Fibroblast of mammary gland (primary cell): ENCODE measurements at regions not wholly inside any gene's neighbourhood (a gene's known extent, or its start where the extent isn't known, plus 50 kb on each side); places are given as distances from the start of the nearest gene placed in this dataset.

Experiments
- DNase-seq: peaks from one replicate; pipeline ENCODE4 v3.0.0-alpha.2; 2010; ENCODE audit warnings: low read depth
- H3K4me3 ChIP-seq: 2 replicates; pipeline ENCODE4 v1.5.1; 2011; ENCODE audit warnings: low read depth, mild to moderate bottlenecking, low read length, moderate library complexity; ENCODE audit not compliant: control insufficient read depth
- TF ChIP-seq, protein P1 (sequence below): conservative IDR thresholded peaks from 2 replicates; pipeline ENCODE4 v1.5.1; 2011; ENCODE audit warnings: low read depth, low read length, inconsistent platforms; ENCODE audit not compliant: control insufficient read depth, insufficient read depth

- TF ChIP-seq, protein P1, sequence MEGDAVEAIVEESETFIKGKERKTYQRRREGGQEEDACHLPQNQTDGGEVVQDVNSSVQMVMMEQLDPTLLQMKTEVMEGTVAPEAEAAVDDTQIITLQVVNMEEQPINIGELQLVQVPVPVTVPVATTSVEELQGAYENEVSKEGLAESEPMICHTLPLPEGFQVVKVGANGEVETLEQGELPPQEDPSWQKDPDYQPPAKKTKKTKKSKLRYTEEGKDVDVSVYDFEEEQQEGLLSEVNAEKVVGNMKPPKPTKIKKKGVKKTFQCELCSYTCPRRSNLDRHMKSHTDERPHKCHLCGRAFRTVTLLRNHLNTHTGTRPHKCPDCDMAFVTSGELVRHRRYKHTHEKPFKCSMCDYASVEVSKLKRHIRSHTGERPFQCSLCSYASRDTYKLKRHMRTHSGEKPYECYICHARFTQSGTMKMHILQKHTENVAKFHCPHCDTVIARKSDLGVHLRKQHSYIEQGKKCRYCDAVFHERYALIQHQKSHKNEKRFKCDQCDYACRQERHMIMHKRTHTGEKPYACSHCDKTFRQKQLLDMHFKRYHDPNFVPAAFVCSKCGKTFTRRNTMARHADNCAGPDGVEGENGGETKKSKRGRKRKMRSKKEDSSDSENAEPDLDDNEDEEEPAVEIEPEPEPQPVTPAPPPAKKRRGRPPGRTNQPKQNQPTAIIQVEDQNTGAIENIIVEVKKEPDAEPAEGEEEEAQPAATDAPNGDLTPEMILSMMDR = no peak
- no peak overlapping the region for H3K4me3 ChIP-seq
- DNase-seq = no peak
Observed at GRCh38 chr5:107100121-107100520, 570.6 kb downstream of the EFNA5 start.

- DNase-seq = no peak
- TF ChIP-seq, protein P1 = no peak
- H3K4me3 ChIP-seq = no peak overlapping the region
Observed at GRCh38 chr5:107099506-107099905, 571.2 kb downstream of the EFNA5 start.

DNA sequence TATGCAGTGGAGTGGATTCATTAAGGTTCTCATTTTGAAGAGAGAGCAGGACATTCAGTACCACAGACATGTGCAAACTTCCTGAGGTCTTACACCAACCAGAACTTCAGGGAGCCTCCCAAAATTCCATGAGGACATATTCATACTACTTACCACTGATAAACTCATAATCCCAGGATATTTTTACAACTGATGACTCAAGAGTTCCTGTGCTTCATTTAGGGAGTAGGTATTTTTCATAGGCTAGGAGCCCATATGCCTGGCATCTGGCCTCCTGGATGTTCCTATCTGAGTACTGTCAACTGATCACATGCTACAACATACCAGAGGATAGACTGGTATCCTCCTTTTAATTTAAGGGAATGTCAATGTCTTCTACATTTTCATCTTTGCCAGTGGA is 578.0 kb downstream of the EFNA5 start:
- no peak overlapping the region for H3K4me3 ChIP-seq
- TF ChIP-seq, protein P1 = no peak
- DNase-seq = peak; percentile 12

- TF ChIP-seq, protein P1 = no peak
- DNase-seq = no peak
- no peak overlapping the region for H3K4me3 ChIP-seq
Observed at GRCh38 chr5:107090506-107090905, 580.2 kb downstream of the EFNA5 start.

DNA sequence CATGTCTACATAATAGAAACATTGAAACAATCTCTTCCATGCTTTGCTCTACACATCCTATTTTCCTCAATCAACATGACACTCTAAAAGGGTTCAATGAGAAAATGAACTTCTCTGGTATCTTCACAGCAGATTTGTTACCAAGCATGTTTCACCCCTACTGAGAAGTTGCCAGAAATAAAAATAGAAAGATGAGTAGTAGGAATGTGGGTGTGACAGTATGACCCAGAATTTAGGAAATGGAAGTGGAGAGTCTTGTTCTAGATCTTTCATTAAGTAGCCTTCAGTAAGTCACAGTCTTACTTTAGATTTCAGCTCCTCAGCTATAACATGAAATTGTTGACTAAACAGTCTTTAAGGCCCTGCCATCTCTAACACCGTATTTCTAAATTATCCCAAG is 581.8 kb downstream of the EFNA5 start:
- H3K4me3 ChIP-seq = no peak overlapping the region
- TF ChIP-seq, protein P1 = no peak
- DNase-seq = no peak

DNA sequence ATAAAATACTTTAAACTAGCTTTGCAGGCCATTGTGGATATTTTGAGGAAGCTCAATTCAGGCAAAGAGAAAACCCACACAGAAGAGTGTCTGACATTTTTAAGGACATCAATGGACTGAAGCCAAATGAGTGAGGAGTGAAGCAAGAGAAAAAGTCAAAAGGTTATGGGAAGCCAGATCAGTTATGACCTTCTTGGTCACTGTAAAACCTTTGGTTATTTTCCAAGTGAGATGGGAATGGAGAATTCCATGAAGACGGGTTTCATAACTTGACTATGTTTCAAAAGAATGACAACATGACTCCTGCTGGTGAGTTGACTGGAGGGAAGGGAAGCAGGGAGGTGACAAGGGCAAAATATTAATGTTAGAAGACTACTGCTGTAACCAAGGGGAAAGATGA is 585.2 kb downstream of the EFNA5 start:
- TF ChIP-seq, protein P1 = no peak
- no peak for DNase-seq
- H3K4me3 ChIP-seq = no peak overlapping the region

GRCh38 chr5:107074996-107075395 is 595.7 kb downstream of the EFNA5 start:
- no peak overlapping the region for H3K4me3 ChIP-seq
- DNase-seq = no peak
- TF ChIP-seq, protein P1 = no peak
